Fibroblast of lung (primary cell): ENCODE measurements at regions not wholly inside any gene's neighbourhood (a gene's known extent, or its start where the extent isn't known, plus 50 kb on each side); places are given as distances from the start of the nearest gene placed in this dataset.

Experiments
- CTCF ChIP-seq, 2 donors: IDR thresholded peaks in 1 of 2; conservative IDR thresholded peaks in 1 of 2; 1 replicate in 1 of 2; 2 replicates in 1 of 2; pipeline ENCODE4 v1.5.1; 2011 to 2012; ENCODE audit warnings: low read length in 2 of 2, control low read depth in 1 of 2, inconsistent platforms in 1 of 2, low read depth in 1 of 2, mild to moderate bottlenecking in 1 of 2
- EZH2 ChIP-seq: IDR thresholded peaks from 2 replicates; pipeline ENCODE4 v1.5.1; 2012; ENCODE audit warnings: low read length, control low read depth, mild to moderate bottlenecking; ENCODE audit errors: missing control alignments

- TF ChIP-seq CTCF (conservative IDR thresholded peaks at IDR 0.05 in 1 of 2, IDR thresholded peaks at IDR 0.05 in 1 of 2; ENCODE audit: low read depth in 1 of 2, low read length in 2 of 2) (no peak), EZH2 (no peak)
Measured at GRCh38 chr9:99340281-99340680, 118.2 kb downstream of the SEC61B start.
